Activated B cell treated with CpG ODN at 0.5 μM for 24 hours (primary cell): ENCODE measurements at regions not wholly inside any gene's neighbourhood (a gene's known extent, or its start where the extent isn't known, plus 50 kb on each side); places are given as distances from the start of the nearest gene placed in this dataset.

ENCODE experiments used
- ATAC-seq: fragments of 200-7000 bp; cut with Tn5 transposase; one replicate; pipeline ENCODE4 v1.10.0; 2021; ENCODE audit warnings: low read depth, mild to moderate bottlenecking, moderate library complexity
- CTCF ChIA-PET: fragments of 350-600 bp; sonication (Branson Sonifier 250); formaldehyde crosslinking; loops from one replicate; lab custom pipeline; 2021; ENCODE audit warnings: antibody characterized with exemption; lab: Charles Lee
- POLR2A ChIA-PET: fragments of 350-600 bp; sonication (Branson Sonifier 250); formaldehyde crosslinking; loops from one replicate; lab custom pipeline; 2021; ENCODE audit warnings: antibody characterized with exemption; lab: Charles Lee
- DNase-seq: peaks from one replicate; pipeline ENCODE4 v3.0.0; 2022
- H3K27ac Mint-ChIP-seq: one replicate; pipeline ENCODE4 v1.8.0; 2020; ENCODE audit warnings: mixed read lengths
- H3K27me3 Mint-ChIP-seq: one replicate; pipeline ENCODE4 v1.8.0; 2021; ENCODE audit warnings: mixed read lengths
- H3K36me3 Mint-ChIP-seq: one replicate; pipeline ENCODE4 v1.8.0; 2021; ENCODE audit warnings: low read depth, mixed read lengths
- H3K4me1 Mint-ChIP-seq: one replicate; pipeline ENCODE4 v1.8.0; 2021; ENCODE audit warnings: mixed read lengths
- H3K4me3 Mint-ChIP-seq: one replicate; pipeline ENCODE4 v1.8.0; 2020; ENCODE audit warnings: mild to moderate bottlenecking, mixed read lengths
- H3K9me3 Mint-ChIP-seq: one replicate; pipeline ENCODE4 v1.8.0; 2020; ENCODE audit warnings: mixed read lengths
- intact Hi-C: fragments of 100-400 bp; cut with micrococcal nuclease; formaldehyde crosslinking; loops from one replicate; pipeline ENCODE4 v1.15.1; 2024
- TF ChIP-seq, protein P1 (sequence below): fragments of 200-600 bp; IDR thresholded peaks from one replicate; pipeline ENCODE4 v1.8.0; 2022; ENCODE audit warnings: antibody characterized with exemption, mild to moderate bottlenecking

- intact Hi-C loops, result no loop called here
- H3K4me3 Mint-ChIP-seq, result no peak overlapping the region
- no peaks in the 10 kb centered on the region for H3K4me1 Mint-ChIP-seq
- no peaks in the 10 kb centered on the region for H3K9me3 Mint-ChIP-seq
- TF ChIP-seq, protein P1, sequence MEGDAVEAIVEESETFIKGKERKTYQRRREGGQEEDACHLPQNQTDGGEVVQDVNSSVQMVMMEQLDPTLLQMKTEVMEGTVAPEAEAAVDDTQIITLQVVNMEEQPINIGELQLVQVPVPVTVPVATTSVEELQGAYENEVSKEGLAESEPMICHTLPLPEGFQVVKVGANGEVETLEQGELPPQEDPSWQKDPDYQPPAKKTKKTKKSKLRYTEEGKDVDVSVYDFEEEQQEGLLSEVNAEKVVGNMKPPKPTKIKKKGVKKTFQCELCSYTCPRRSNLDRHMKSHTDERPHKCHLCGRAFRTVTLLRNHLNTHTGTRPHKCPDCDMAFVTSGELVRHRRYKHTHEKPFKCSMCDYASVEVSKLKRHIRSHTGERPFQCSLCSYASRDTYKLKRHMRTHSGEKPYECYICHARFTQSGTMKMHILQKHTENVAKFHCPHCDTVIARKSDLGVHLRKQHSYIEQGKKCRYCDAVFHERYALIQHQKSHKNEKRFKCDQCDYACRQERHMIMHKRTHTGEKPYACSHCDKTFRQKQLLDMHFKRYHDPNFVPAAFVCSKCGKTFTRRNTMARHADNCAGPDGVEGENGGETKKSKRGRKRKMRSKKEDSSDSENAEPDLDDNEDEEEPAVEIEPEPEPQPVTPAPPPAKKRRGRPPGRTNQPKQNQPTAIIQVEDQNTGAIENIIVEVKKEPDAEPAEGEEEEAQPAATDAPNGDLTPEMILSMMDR, result no peak
- POLR2A ChIA-PET, result no interaction called here
- CTCF ChIA-PET, result no interaction called here
- ATAC-seq (no peak), DNase-seq (no peak)
- no peaks in the 10 kb centered on the region for H3K36me3 Mint-ChIP-seq
- H3K27ac Mint-ChIP-seq, result no peak overlapping the region
- H3K27me3 Mint-ChIP-seq, result peaks cover 4% of the 10 kb centered on the region
These were observed 110.5 kb upstream of the SLC24A5 start for GRCh38 chr15:48010316-48010715.

DNA sequence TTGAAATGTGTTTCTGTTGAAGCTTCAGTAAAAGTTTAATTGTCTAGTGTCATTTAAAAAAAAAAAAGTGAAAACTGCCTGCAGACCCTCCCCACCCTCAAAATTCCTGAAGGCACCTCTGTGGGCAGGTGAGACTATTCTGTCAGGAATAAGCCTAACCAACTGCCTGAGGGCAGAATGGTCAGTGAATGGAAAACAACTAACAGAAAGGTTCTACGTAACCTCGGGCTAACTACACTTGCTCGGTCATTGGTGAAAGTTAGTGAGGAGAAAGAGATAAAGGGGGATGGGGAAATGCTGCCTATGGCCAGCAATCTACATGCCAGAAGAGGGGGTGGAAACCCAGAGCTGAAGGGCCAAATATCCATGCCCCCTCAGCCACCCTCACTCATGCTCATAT lies 108.6 kb upstream of the SLC24A5 start:
- intact Hi-C loops, result no loop called here
- no peak for ATAC-seq
- Mint-ChIP-seq H3K27ac (no peak overlapping the region), H3K36me3 (no peaks in the 10 kb centered on the region), H3K4me1 (no peaks in the 10 kb centered on the region), H3K27me3 (peaks cover 4% of the 10 kb centered on the region), H3K9me3 (no peaks in the 10 kb centered on the region), H3K4me3 (no peak overlapping the region)
- no peak for DNase-seq
- CTCF ChIA-PET, result interaction anchor here (0.5 kb wide), 1 partner anchor 198 kb away, joined by 4 read pairs; no protein-coding TSS in a partner anchor
- TF ChIP-seq, protein P1, result no peak
- POLR2A ChIA-PET, result no interaction called here

- DNase-seq, result no peak
- TF ChIP-seq, protein P1, result no peak
- no peaks in the 10 kb centered on the region for H3K27me3 Mint-ChIP-seq
- H3K9me3 Mint-ChIP-seq, result peaks cover 2% of the 10 kb centered on the region
- H3K36me3 Mint-ChIP-seq, result no peaks in the 10 kb centered on the region
- no peak for ATAC-seq
- no peak overlapping the region for H3K4me3 Mint-ChIP-seq
- no peaks in the 10 kb centered on the region for H3K4me1 Mint-ChIP-seq
- ChIA-PET CTCF (no interaction called here), POLR2A (no interaction called here)
- intact Hi-C loops, result no loop called here
- H3K27ac Mint-ChIP-seq, result no peak overlapping the region
These were observed 103.9 kb upstream of the SLC24A5 start for GRCh38 chr15:48016865-48017264.

- Mint-ChIP-seq H3K9me3 (peaks cover 2% of the 10 kb centered on the region), H3K4me3 (no peak overlapping the region), H3K27me3 (no peaks in the 10 kb centered on the region), H3K36me3 (no peaks in the 10 kb centered on the region), H3K4me1 (no peaks in the 10 kb centered on the region), H3K27ac (no peak overlapping the region)
- no peak for DNase-seq
- TF ChIP-seq, protein P1, result no peak
- CTCF ChIA-PET, result no interaction called here
- POLR2A ChIA-PET, result no interaction called here
- ATAC-seq, result no peak
- intact Hi-C loops, result no loop called here
These were observed 103.0 kb upstream of the SLC24A5 start for GRCh38 chr15:48017747-48018146.

DNA sequence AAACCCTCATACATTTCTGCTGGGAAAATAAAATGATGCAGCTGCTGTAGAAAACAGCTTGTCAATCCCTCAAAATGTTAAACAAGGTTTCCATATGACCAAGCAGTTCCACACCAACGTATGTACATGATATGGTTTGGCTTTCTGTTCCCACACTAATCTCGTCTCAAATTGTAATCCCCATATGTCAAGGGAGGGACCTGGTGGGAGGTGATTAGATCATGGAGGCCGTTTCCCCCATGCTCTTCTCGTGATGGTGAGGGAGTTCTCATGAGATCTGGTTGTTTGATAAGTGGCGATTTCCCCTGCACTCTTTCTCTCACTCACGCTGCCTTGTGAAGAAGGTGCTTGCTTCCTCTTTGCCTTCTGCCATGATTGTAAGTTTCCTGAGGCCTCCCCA lies 100.6 kb upstream of the SLC24A5 start:
- ChIA-PET POLR2A (no interaction called here), CTCF (no interaction called here)
- no peaks in the 10 kb centered on the region for H3K27me3 Mint-ChIP-seq
- no peaks in the 10 kb centered on the region for H3K36me3 Mint-ChIP-seq
- intact Hi-C loops, result no loop called here
- DNase-seq, result no peak
- TF ChIP-seq, protein P1, result no peak
- H3K4me1 Mint-ChIP-seq, result no peaks in the 10 kb centered on the region
- no peak for ATAC-seq
- no peak overlapping the region for H3K4me3 Mint-ChIP-seq
- H3K9me3 Mint-ChIP-seq, result peaks cover 2% of the 10 kb centered on the region
- no peak overlapping the region for H3K27ac Mint-ChIP-seq
